GM23338 (cell line): ENCODE measurements at regions not wholly inside any gene's neighbourhood (a gene's known extent, or its start where the extent isn't known, plus 50 kb on each side); places are given as distances from the start of the nearest gene placed in this dataset.

ENCODE experiments used
- ATAC-seq: fragments of 200-7000 bp; cut with Tn5 transposase; 3 replicates; pipeline ENCODE4 v1.9.1; 2020
- DNase-seq: peaks from one replicate; pipeline ENCODE4 v3.0.0-alpha.2; 2015; ENCODE audit warnings: low spot score
- H2AFZ ChIP-seq: fragments of 200-600 bp; sonication (generic); 2 replicates; pipeline ENCODE4 v1.8.0; 2016; ENCODE audit warnings: antibody characterized with exemption, mild to moderate bottlenecking, moderate library complexity
- H3F3A ChIP-seq: fragments of 200-600 bp; sonication (generic); replicated peaks from 2 replicates; pipeline ENCODE4 v1.8.0; 2017; ENCODE audit warnings: antibody characterized with exemption, mixed run types, low read depth
- H3K27ac ChIP-seq: fragments of 200-600 bp; sonication (generic); 2 replicates; pipeline ENCODE4 v1.6.1; 2016; ENCODE audit warnings: low read depth
- H3K27me3 ChIP-seq: fragments of 200-600 bp; sonication (generic); 2 replicates; pipeline ENCODE4 v1.8.0; 2016; ENCODE audit warnings: mild to moderate bottlenecking, mixed run types, moderate library complexity; ENCODE audit not compliant: insufficient read depth
- H3K36me3 ChIP-seq: fragments of 200-600 bp; sonication (generic); 2 replicates; pipeline ENCODE4 v1.8.0; 2016; ENCODE audit warnings: mild to moderate bottlenecking; ENCODE audit not compliant: insufficient read depth
- H3K4me1 ChIP-seq: fragments of 200-600 bp; sonication (generic); 2 replicates; pipeline ENCODE4 v1.8.0; 2016; ENCODE audit warnings: mild to moderate bottlenecking, moderate library complexity; ENCODE audit not compliant: insufficient read depth
- H3K4me2 ChIP-seq: fragments of 200-600 bp; sonication (generic); 2 replicates; pipeline ENCODE4 v1.7.1; 2017; ENCODE audit warnings: mixed run types
- H3K4me3 ChIP-seq: fragments of 200-600 bp; sonication (generic); 2 replicates; pipeline ENCODE4 v1.6.1; 2016; ENCODE audit warnings: mixed run types
- H3K79me2 ChIP-seq: fragments of 200-600 bp; sonication (generic); replicated peaks from 2 replicates; pipeline ENCODE4 v1.8.0; 2017; ENCODE audit warnings: mild to moderate bottlenecking; ENCODE audit not compliant: insufficient read depth
- H3K9me2 ChIP-seq: fragments of 200-600 bp; sonication (generic); 2 replicates; pipeline ENCODE4 v1.8.0; 2017; ENCODE audit not compliant: insufficient read depth
- H4K20me1 ChIP-seq: fragments of 200-600 bp; sonication (generic); replicated peaks from 2 replicates; pipeline ENCODE4 v1.8.0; 2017; ENCODE audit warnings: mild to moderate bottlenecking; ENCODE audit not compliant: insufficient read depth
- H3K27ac Mint-ChIP-seq: 2 replicates; pipeline ENCODE4 v1.8.0; 2020; ENCODE audit warnings: inconsistent platforms, mild to moderate bottlenecking, moderate library complexity, mixed read lengths
- H3K27me3 Mint-ChIP-seq: 3 replicates; pipeline ENCODE4 v1.8.0; 2022; ENCODE audit warnings: low read depth, mild to moderate bottlenecking, moderate library complexity, mixed read lengths, inconsistent platforms; ENCODE audit not compliant: insufficient read depth, poor library complexity
- H3K36me3 Mint-ChIP-seq: 3 replicates; pipeline ENCODE4 v1.8.0; 2021; ENCODE audit warnings: low read depth, mild to moderate bottlenecking, inconsistent platforms, moderate library complexity, mixed read lengths
- H3K4me1 Mint-ChIP-seq: 3 replicates; pipeline ENCODE4 v1.8.0; 2020; ENCODE audit warnings: mild to moderate bottlenecking, inconsistent platforms, mixed read lengths
- H3K4me3 Mint-ChIP-seq: 3 replicates; pipeline ENCODE4 v1.8.0; 2021; ENCODE audit warnings: moderate library complexity, mild to moderate bottlenecking, inconsistent platforms, mixed read lengths
- H3K9me3 Mint-ChIP-seq: 3 replicates; pipeline ENCODE4 v1.8.0; 2020; ENCODE audit warnings: moderate library complexity, mild to moderate bottlenecking, inconsistent platforms, mixed read lengths
- CREB1 ChIP-seq: fragments of 250-450 bp; sonication (Bioruptor Pico); IDR thresholded peaks from 2 replicates; pipeline ENCODE4 v1.5.0; 2020; ENCODE audit warnings: low read depth, mild to moderate bottlenecking, moderate library complexity
- EZH2phosphoT487 ChIP-seq: fragments of 200-600 bp; sonication (generic); IDR thresholded peaks from one replicate; pipeline ENCODE4 v1.8.1; 2018; ENCODE audit warnings: antibody characterized with exemption; ENCODE audit not compliant: unreplicated experiment
- POLR2AphosphoS5 ChIP-seq: IDR thresholded peaks from 2 replicates; pipeline ENCODE4 v1.6.1; 2016; ENCODE audit warnings: antibody characterized with exemption, low read depth
- ZNF114 ChIP-seq: fragments of 250-450 bp; sonication (Bioruptor Pico); IDR thresholded peaks from 2 replicates; pipeline ENCODE4 v1.5.0; 2020; ENCODE audit warnings: mild to moderate bottlenecking, moderate library complexity
- ZNF331 ChIP-seq: fragments of 250-450 bp; sonication (Bioruptor Pico); IDR thresholded peaks from 2 replicates; pipeline ENCODE4 v1.5.0; 2020; ENCODE audit warnings: low read depth, mild to moderate bottlenecking, moderate library complexity
- TF ChIP-seq, protein P1 (sequence below): IDR thresholded peaks from one replicate; pipeline ENCODE4 v1.6.1; 2018; ENCODE audit warnings: antibody characterized with exemption; ENCODE audit not compliant: unreplicated experiment
- TF ChIP-seq, protein P2 (sequence below): fragments of 250-450 bp; sonication (Bioruptor Pico); IDR thresholded peaks from 2 replicates; pipeline ENCODE4 v1.5.0; 2020; ENCODE audit warnings: mild to moderate bottlenecking, moderate library complexity

DNA sequence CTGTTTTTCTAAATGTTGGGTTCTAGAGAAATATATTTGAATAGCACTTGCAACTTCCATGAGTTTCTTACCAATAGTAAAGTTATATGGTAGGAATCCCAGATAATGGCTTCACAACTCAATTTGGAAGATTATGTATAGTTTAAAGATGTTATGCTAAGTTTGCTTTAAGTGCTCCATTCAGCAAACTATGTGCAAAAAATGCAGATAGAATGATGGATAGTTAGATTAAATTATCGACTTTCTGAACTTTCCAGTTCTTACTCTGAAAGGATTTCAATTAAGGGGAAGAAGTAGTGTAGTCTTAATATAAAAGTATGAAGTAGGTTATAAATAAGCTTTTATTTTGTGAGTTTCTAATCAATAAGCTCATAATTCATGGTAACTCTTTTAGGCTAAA is 60.7 kb upstream of the NFKB1 start:
- H2AFZ ChIP-seq, result no peak overlapping the region
- peaks cover 17% of the 10 kb centered on the region for H3K4me1 ChIP-seq
- no peaks in the 10 kb centered on the region for H3K36me3 ChIP-seq
- no peaks in the 10 kb centered on the region for H3K27me3 Mint-ChIP-seq
- H3K79me2 ChIP-seq, result no peaks in the 10 kb centered on the region
- H3K27me3 ChIP-seq, result no peaks in the 10 kb centered on the region
- H3K4me3 ChIP-seq, result no peak overlapping the region
- H3F3A ChIP-seq, result no peaks in the 10 kb centered on the region
- H3K4me1 Mint-ChIP-seq, result peaks cover 17% of the 10 kb centered on the region
- ATAC-seq (no peak), DNase-seq (no peak)
- no peak overlapping the region for H3K27ac Mint-ChIP-seq
- no peak overlapping the region for H3K27ac ChIP-seq
- H3K4me2 ChIP-seq, result no peak overlapping the region
- TF ChIP-seq EZH2phosphoT487 (no peak), CREB1 (CRISPR knock-in tag) (no peak), ZNF114 (no peak)
- TF ChIP-seq, protein P1, sequence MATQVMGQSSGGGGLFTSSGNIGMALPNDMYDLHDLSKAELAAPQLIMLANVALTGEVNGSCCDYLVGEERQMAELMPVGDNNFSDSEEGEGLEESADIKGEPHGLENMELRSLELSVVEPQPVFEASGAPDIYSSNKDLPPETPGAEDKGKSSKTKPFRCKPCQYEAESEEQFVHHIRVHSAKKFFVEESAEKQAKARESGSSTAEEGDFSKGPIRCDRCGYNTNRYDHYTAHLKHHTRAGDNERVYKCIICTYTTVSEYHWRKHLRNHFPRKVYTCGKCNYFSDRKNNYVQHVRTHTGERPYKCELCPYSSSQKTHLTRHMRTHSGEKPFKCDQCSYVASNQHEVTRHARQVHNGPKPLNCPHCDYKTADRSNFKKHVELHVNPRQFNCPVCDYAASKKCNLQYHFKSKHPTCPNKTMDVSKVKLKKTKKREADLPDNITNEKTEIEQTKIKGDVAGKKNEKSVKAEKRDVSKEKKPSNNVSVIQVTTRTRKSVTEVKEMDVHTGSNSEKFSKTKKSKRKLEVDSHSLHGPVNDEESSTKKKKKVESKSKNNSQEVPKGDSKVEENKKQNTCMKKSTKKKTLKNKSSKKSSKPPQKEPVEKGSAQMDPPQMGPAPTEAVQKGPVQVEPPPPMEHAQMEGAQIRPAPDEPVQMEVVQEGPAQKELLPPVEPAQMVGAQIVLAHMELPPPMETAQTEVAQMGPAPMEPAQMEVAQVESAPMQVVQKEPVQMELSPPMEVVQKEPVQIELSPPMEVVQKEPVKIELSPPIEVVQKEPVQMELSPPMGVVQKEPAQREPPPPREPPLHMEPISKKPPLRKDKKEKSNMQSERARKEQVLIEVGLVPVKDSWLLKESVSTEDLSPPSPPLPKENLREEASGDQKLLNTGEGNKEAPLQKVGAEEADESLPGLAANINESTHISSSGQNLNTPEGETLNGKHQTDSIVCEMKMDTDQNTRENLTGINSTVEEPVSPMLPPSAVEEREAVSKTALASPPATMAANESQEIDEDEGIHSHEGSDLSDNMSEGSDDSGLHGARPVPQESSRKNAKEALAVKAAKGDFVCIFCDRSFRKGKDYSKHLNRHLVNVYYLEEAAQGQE, result no peak
- H3K9me2 ChIP-seq, result no peaks in the 10 kb centered on the region
- no peak overlapping the region for H3K4me3 Mint-ChIP-seq
- H3K36me3 Mint-ChIP-seq, result no peaks in the 10 kb centered on the region
- H3K9me3 Mint-ChIP-seq, result peaks cover 2% of the 10 kb centered on the region; the same call in 1 of the 3 replicates
- no peaks in the 10 kb centered on the region for H4K20me1 ChIP-seq

DNA sequence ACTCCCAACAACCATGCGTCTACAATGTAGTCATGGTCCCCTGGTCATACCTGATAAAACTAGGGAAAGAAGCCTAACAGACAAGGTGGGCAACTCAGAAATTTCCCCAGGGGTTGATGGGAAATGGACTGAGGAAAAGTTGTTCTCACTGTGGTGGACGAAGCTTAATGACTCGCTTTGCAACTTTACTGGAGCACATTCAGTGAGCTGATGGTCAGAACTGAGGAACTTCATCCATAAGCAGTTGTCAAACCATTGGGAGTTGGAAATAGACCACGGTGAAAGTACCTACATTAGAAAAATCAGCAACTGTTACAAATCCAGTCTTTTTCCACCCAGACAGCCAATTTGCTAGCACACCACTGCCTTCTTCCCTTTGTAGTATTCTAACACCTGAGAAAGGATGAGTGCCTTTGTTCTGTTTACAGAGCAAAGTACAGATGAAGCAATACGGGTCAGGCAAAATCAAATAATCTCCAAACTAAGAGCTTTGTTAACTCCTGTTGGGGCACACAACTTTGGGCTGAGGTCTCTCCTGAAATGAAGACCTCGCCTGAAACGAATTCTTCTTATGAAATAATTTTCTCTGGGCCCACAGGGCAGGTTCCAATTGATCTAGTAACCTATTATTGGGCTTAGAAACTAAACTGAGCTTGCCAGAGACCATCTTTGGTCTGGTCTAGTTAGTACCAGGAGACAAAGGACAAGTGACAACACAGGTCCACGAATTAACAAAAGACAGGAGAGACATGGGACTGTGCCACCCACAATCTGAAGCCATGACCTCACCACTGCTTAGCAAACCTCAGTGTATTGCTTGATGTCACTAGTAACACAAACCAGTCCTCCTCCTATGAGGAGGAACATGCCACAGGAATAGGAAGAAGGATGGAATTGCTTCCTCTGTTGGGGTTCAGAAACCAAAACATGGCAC is 58.9 kb upstream of the NFKB1 start:
- ATAC-seq (no peak), DNase-seq (no peak)
- no peak overlapping the region for H3K4me3 ChIP-seq
- H2AFZ ChIP-seq, result no peak overlapping the region
- H3K27me3 Mint-ChIP-seq, result no peaks in the 10 kb centered on the region
- H3K36me3 Mint-ChIP-seq, result no peaks in the 10 kb centered on the region
- H4K20me1 ChIP-seq, result no peaks in the 10 kb centered on the region
- no peak overlapping the region for H3K27ac Mint-ChIP-seq
- H3K9me2 ChIP-seq, result no peaks in the 10 kb centered on the region
- H3K4me1 ChIP-seq, result peaks cover 17% of the 10 kb centered on the region
- TF ChIP-seq POLR2AphosphoS5 (no peak), CREB1 (CRISPR knock-in tag) (no peak), ZNF331 (no peak)
- TF ChIP-seq, protein P2, sequence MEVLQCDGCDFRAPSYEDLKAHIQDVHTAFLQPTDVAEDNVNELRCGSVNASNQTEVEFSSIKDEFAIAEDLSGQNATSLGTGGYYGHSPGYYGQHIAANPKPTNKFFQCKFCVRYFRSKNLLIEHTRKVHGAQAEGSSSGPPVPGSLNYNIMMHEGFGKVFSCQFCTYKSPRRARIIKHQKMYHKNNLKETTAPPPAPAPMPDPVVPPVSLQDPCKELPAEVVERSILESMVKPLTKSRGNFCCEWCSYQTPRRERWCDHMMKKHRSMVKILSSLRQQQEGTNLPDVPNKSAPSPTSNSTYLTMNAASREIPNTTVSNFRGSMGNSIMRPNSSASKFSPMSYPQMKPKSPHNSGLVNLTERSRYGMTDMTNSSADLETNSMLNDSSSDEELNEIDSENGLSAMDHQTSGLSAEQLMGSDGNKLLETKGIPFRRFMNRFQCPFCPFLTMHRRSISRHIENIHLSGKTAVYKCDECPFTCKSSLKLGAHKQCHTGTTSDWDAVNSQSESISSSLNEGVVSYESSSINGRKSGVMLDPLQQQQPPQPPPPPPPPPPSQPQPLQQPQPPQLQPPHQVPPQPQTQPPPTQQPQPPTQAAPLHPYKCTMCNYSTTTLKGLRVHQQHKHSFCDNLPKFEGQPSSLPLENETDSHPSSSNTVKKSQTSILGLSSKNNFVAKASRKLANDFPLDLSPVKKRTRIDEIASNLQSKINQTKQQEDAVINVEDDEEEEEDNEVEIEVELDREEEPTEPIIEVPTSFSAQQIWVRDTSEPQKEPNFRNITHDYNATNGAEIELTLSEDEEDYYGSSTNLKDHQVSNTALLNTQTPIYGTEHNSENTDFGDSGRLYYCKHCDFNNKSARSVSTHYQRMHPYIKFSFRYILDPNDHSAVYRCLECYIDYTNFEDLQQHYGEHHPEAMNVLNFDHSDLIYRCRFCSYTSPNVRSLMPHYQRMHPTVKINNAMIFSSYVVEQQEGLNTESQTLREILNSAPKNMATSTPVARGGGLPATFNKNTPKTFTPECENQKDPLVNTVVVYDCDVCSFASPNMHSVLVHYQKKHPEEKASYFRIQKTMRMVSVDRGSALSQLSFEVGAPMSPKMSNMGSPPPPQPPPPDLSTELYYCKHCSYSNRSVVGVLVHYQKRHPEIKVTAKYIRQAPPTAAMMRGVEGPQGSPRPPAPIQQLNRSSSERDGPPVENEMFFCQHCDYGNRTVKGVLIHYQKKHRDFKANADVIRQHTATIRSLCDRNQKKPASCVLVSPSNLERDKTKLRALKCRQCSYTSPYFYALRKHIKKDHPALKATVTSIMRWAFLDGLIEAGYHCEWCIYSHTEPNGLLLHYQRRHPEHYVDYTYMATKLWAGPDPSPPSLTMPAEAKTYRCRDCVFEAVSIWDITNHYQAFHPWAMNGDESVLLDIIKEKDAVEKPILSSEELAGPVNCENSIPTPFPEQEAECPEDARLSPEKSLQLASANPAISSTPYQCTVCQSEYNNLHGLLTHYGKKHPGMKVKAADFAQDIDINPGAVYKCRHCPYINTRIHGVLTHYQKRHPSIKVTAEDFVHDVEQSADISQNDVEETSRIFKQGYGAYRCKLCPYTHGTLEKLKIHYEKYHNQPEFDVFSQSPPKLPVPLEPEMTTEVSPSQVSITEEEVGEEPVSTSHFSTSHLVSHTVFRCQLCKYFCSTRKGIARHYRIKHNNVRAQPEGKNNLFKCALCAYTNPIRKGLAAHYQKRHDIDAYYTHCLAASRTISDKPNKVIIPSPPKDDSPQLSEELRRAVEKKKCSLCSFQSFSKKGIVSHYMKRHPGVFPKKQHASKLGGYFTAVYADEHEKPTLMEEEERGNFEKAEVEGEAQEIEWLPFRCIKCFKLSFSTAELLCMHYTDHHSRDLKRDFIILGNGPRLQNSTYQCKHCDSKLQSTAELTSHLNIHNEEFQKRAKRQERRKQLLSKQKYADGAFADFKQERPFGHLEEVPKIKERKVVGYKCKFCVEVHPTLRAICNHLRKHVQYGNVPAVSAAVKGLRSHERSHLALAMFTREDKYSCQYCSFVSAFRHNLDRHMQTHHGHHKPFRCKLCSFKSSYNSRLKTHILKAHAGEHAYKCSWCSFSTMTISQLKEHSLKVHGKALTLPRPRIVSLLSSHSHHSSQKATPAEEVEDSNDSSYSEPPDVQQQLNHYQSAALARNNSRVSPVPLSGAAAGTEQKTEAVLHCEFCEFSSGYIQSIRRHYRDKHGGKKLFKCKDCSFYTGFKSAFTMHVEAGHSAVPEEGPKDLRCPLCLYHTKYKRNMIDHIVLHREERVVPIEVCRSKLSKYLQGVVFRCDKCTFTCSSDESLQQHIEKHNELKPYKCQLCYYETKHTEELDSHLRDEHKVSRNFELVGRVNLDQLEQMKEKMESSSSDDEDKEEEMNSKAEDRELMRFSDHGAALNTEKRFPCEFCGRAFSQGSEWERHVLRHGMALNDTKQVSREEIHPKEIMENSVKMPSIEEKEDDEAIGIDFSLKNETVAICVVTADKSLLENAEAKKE, result no peak
- no peaks in the 10 kb centered on the region for H3K36me3 ChIP-seq
- peaks cover 20% of the 10 kb centered on the region for H3K4me1 Mint-ChIP-seq
- H3K27ac ChIP-seq, result no peak overlapping the region
- no peak overlapping the region for H3K4me2 ChIP-seq
- H3K27me3 ChIP-seq, result no peaks in the 10 kb centered on the region
- no peak overlapping the region for H3K4me3 Mint-ChIP-seq
- no peaks in the 10 kb centered on the region for H3F3A ChIP-seq
- H3K79me2 ChIP-seq, result no peaks in the 10 kb centered on the region
- no peaks in the 10 kb centered on the region for H3K9me3 Mint-ChIP-seq
